Endodermal cell (in vitro differentiated cells): ENCODE measurements at regions not wholly inside any gene's neighbourhood (a gene's known extent, or its start where the extent isn't known, plus 50 kb on each side); places are given as distances from the start of the nearest gene placed in this dataset.

ENCODE experiments used
- DNase-seq: peaks from one replicate; pipeline ENCODE4 v3.0.0-alpha.2; 2017
- H3K27ac ChIP-seq: 2 replicates; pipeline ENCODE4 v1.5.1; 2013; ENCODE audit warnings: mild to moderate bottlenecking, low read depth, low read length, moderate library complexity
- H3K27me3 ChIP-seq: 2 replicates; pipeline ENCODE4 v1.6.1; 2013; ENCODE audit warnings: mild to moderate bottlenecking, low read length, moderate library complexity; ENCODE audit not compliant: insufficient read depth, control insufficient read depth, poor library complexity, severe bottlenecking
- H3K36me3 ChIP-seq: 2 replicates; pipeline ENCODE4 v1.7.0; 2013; ENCODE audit warnings: mild to moderate bottlenecking, low read length, moderate library complexity; ENCODE audit not compliant: control insufficient read depth, insufficient read depth
- H3K4me1 ChIP-seq: one replicate; pipeline ENCODE4 v1.7.0; 2013; ENCODE audit warnings: low read length; ENCODE audit not compliant: control insufficient read depth, insufficient read depth
- H3K4me3 ChIP-seq: 2 replicates; pipeline ENCODE4 v1.5.1; 2013; ENCODE audit warnings: mild to moderate bottlenecking, low read length, moderate library complexity
- H3K9ac ChIP-seq: 2 replicates; pipeline ENCODE4 v1.6.1; 2013; ENCODE audit warnings: mild to moderate bottlenecking, low read length, moderate library complexity; ENCODE audit not compliant: poor library complexity, severe bottlenecking; ENCODE audit errors: extremely low read depth
- H3K9me3 ChIP-seq: 2 replicates; pipeline ENCODE4 v1.6.1; 2013; ENCODE audit warnings: mild to moderate bottlenecking, low read length, moderate library complexity; ENCODE audit not compliant: control insufficient read depth
- H3K27ac Mint-ChIP-seq: 2 replicates; pipeline ENCODE4 v1.8.0; 2020; ENCODE audit warnings: mixed read lengths
- H3K27me3 Mint-ChIP-seq: 2 replicates; pipeline ENCODE4 v1.8.0; 2021; ENCODE audit warnings: mild to moderate bottlenecking, mixed read lengths; ENCODE audit not compliant: insufficient read depth
- H3K36me3 Mint-ChIP-seq: 2 replicates; pipeline ENCODE4 v1.8.0; 2020; ENCODE audit warnings: low read depth, mixed read lengths
- H3K4me1 Mint-ChIP-seq: 2 replicates; pipeline ENCODE4 v1.8.0; 2020; ENCODE audit warnings: mixed read lengths
- H3K4me3 Mint-ChIP-seq: 2 replicates; pipeline ENCODE4 v1.8.0; 2020; ENCODE audit warnings: mild to moderate bottlenecking, moderate library complexity, mixed read lengths
- H3K9me3 Mint-ChIP-seq: 2 replicates; pipeline ENCODE4 v1.8.0; 2020; ENCODE audit warnings: mild to moderate bottlenecking, mixed read lengths
- whole genome bisulfite sequencing, 2 experiments: methylation state at CpG; one replicate each; pipeline versions ENCODE4 v1.1.5 to v1.1.7; 2013; ENCODE audit warnings: missing lambda C conversion rate in 2 of 2, mixed read lengths in 1 of 2; ENCODE audit not compliant: insufficient coverage in 1 of 2, insufficient read length in 1 of 2; 5-methylcytosine and 5-hydroxymethylcytosine counted together
- TF ChIP-seq, protein P1 (sequence below): fragments of 200-600 bp; sonication (generic); conservative IDR thresholded peaks from 2 replicates; pipeline ENCODE4 v1.5.0; 2021; ENCODE audit warnings: antibody characterized with exemption, mild to moderate bottlenecking

GRCh38 chr5:120792477-120792876 lies 328.4 kb downstream of the PRR16 start:
- H3K27ac Mint-ChIP-seq = no peak overlapping the region
- Histone ChIP-seq H3K36me3 (no peaks in the 10 kb centered on the region), H3K27me3 (no peaks in the 10 kb centered on the region), H3K9me3 (no peaks in the 10 kb centered on the region), H3K4me1 (no peaks in the 10 kb centered on the region), H3K9ac (no peak overlapping the region), H3K27ac (no peak overlapping the region), H3K4me3 (no peak overlapping the region)
- H3K9me3 Mint-ChIP-seq = no peaks in the 10 kb centered on the region
- H3K4me3 Mint-ChIP-seq = no peak overlapping the region
- H3K36me3 Mint-ChIP-seq = no peaks in the 10 kb centered on the region
- 88 to 100% methylated on average over 1 of the region's 2 CpGs for WGBS, 2 experiments
- H3K4me1 Mint-ChIP-seq = peaks cover 4% of the 10 kb centered on the region
- TF ChIP-seq, protein P1, sequence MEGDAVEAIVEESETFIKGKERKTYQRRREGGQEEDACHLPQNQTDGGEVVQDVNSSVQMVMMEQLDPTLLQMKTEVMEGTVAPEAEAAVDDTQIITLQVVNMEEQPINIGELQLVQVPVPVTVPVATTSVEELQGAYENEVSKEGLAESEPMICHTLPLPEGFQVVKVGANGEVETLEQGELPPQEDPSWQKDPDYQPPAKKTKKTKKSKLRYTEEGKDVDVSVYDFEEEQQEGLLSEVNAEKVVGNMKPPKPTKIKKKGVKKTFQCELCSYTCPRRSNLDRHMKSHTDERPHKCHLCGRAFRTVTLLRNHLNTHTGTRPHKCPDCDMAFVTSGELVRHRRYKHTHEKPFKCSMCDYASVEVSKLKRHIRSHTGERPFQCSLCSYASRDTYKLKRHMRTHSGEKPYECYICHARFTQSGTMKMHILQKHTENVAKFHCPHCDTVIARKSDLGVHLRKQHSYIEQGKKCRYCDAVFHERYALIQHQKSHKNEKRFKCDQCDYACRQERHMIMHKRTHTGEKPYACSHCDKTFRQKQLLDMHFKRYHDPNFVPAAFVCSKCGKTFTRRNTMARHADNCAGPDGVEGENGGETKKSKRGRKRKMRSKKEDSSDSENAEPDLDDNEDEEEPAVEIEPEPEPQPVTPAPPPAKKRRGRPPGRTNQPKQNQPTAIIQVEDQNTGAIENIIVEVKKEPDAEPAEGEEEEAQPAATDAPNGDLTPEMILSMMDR = no peak
- peaks cover under 1% of the 10 kb centered on the region for H3K27me3 Mint-ChIP-seq
- DNase-seq = no peak

- WGBS, 2 experiments = no CpG with 5 or more reads among the region's 1 CpG
- H3K4me3 ChIP-seq = no peak overlapping the region
- H3K4me1 ChIP-seq = no peaks in the 10 kb centered on the region
- Mint-ChIP-seq H3K4me1 (peaks cover 4% of the 10 kb centered on the region), H3K27me3 (peaks cover 8% of the 10 kb centered on the region), H3K27ac (no peak overlapping the region), H3K9me3 (no peaks in the 10 kb centered on the region), H3K36me3 (no peaks in the 10 kb centered on the region), H3K4me3 (no peak overlapping the region)
- TF ChIP-seq, protein P1 = no peak
- no peak overlapping the region for H3K27ac ChIP-seq
- no peak overlapping the region for H3K9ac ChIP-seq
- DNase-seq = no peak
- H3K27me3 ChIP-seq = no peaks in the 10 kb centered on the region
- H3K36me3 ChIP-seq = no peaks in the 10 kb centered on the region
- H3K9me3 ChIP-seq = no peaks in the 10 kb centered on the region
These were observed 330.0 kb downstream of the PRR16 start for GRCh38 chr5:120794121-120794520.

GRCh38 chr5:120803282-120803681 lies 339.2 kb downstream of the PRR16 start:
- Mint-ChIP-seq H3K9me3 (no peaks in the 10 kb centered on the region), H3K36me3 (no peaks in the 10 kb centered on the region), H3K4me1 (peaks cover 12% of the 10 kb centered on the region), H3K4me3 (no peak overlapping the region), H3K27ac (no peak overlapping the region), H3K27me3 (peaks cover 6% of the 10 kb centered on the region)
- Histone ChIP-seq H3K9ac (no peak overlapping the region), H3K27ac (no peak overlapping the region), H3K9me3 (no peaks in the 10 kb centered on the region), H3K4me3 (no peak overlapping the region), H3K36me3 (no peaks in the 10 kb centered on the region), H3K4me1 (no peaks in the 10 kb centered on the region), H3K27me3 (no peaks in the 10 kb centered on the region)
- WGBS, 2 experiments = 38% methylated on average over 1 of the region's 1 CpG; no CpG with 5 or more reads in 1 of the 2 experiments
- TF ChIP-seq, protein P1 = peak; percentile 72
- no peak for DNase-seq
